SK-N-SH (cell line): ENCODE measurements at regions not wholly inside any gene's neighbourhood (a gene's known extent, or its start where the extent isn't known, plus 50 kb on each side); places are given as distances from the start of the nearest gene placed in this dataset.
A peak's percentile ranks its signal among the peaks of the same experiment; 100 is the strongest.

Experiments used
- CTCF ChIA-PET: fragments of 300-600, 350-600 bp; formaldehyde crosslinking; extraction: SDS; loops from one replicate; lab custom pipeline; 2021; lab: Yijun Ruan, JAX
- POLR2A ChIA-PET: fragments of 350-600 bp; sonication (Branson Sonifier 250); formaldehyde crosslinking; extraction: SDS; loops from one replicate; lab custom pipeline; 2020; ENCODE audit warnings: antibody characterized with exemption, inconsistent platforms; lab: Yijun Ruan, JAX
- DNase-seq: peaks from one replicate; pipeline ENCODE4 v3.0.0; 2012
- H2AFZ ChIP-seq: fragments of 200-600 bp; sonication (generic); 2 replicates; pipeline ENCODE4 v1.8.1; 2016; ENCODE audit warnings: antibody characterized with exemption, mild to moderate bottlenecking, low read depth
- H3F3A ChIP-seq: fragments of 200-600 bp; sonication (generic); replicated peaks from 2 replicates; pipeline ENCODE3; 2016; ENCODE audit warnings: antibody characterized with exemption, mild to moderate bottlenecking; ENCODE audit not compliant: insufficient read depth
- H3K27ac ChIP-seq, 2 experiments: fragments of 200-500 bp in 1 of 2; fragments of 200-600 bp in 1 of 2; sonication (Bioruptor generic) in 1 of 2; sonication (generic), shearing (Covaris generic) in 1 of 2; 2 replicates each; pipeline versions ENCODE4 v1.5.1 to v1.6.1; 2014 to 2016; ENCODE audit warnings: low read depth in 2 of 2, inconsistent platforms in 1 of 2, low read length in 1 of 2, mild to moderate bottlenecking in 1 of 2, mixed read lengths in 1 of 2
- H3K27me3 ChIP-seq: fragments of 200-600 bp; sonication (generic), shearing (Covaris generic); 2 replicates; pipeline ENCODE4 v1.6.1; 2016; ENCODE audit warnings: mixed run types; ENCODE audit not compliant: insufficient read depth
- H3K36me3 ChIP-seq, 2 experiments: fragments of 200-500 bp in 1 of 2; fragments of 200-600 bp in 1 of 2; sonication (Bioruptor generic) in 1 of 2; sonication (generic) in 1 of 2; replicated peaks in 1 of 2; 2 replicates each; pipeline versions ENCODE3 to v1.5.1; 2014 to 2016; ENCODE audit warnings: low read length in 1 of 2, mild to moderate bottlenecking in 1 of 2; ENCODE audit not compliant: insufficient read depth in 2 of 2, control insufficient read depth in 1 of 2
- H3K4me1 ChIP-seq, 2 experiments: fragments of 200-500 bp in 1 of 2; fragments of 200-600 bp in 1 of 2; sonication (Bioruptor generic) in 1 of 2; sonication (generic), shearing (Covaris generic) in 1 of 2; 2 replicates each; pipeline versions ENCODE4 v1.5.1 to v1.6.1; 2014 to 2016; ENCODE audit warnings: low read depth in 1 of 2, low read length in 1 of 2, mixed run types in 1 of 2; ENCODE audit not compliant: insufficient read depth in 2 of 2, control insufficient read depth in 1 of 2
- H3K4me2 ChIP-seq: fragments of 200-600 bp; sonication (generic), shearing (Covaris generic); 2 replicates; pipeline ENCODE4 v1.6.1; 2017; ENCODE audit warnings: mixed run types
- H3K4me3 ChIP-seq, 2 experiments: fragments of 200-500 bp in 1 of 2; fragments of 200-600 bp in 1 of 2; sonication (Bioruptor generic) in 1 of 2; sonication (generic), shearing (Covaris generic) in 1 of 2; 2 replicates each; pipeline versions ENCODE4 v1.5.1 to v1.8.1; 2014 to 2016; ENCODE audit warnings: low read depth in 2 of 2, inconsistent platforms in 1 of 2, low read length in 1 of 2, mild to moderate bottlenecking in 1 of 2, mixed read lengths in 1 of 2, moderate library complexity in 1 of 2
- H3K79me2 ChIP-seq: fragments of 200-600 bp; sonication (generic); 2 replicates; pipeline ENCODE4 v1.8.1; 2017; ENCODE audit warnings: mild to moderate bottlenecking; ENCODE audit not compliant: insufficient read depth
- H3K9ac ChIP-seq: fragments of 200-600 bp; sonication (generic); 2 replicates; pipeline ENCODE4 v1.6.1; 2017; ENCODE audit warnings: mixed run types
- H3K9me2 ChIP-seq: fragments of 200-600 bp; sonication (generic); 2 replicates; pipeline ENCODE4 v1.6.1; 2017; ENCODE audit warnings: mixed run types
- H3K9me3 ChIP-seq: fragments of 200-600 bp; sonication (generic); 2 replicates; pipeline ENCODE4 v1.6.1; 2017; ENCODE audit warnings: mixed run types, mild to moderate bottlenecking, moderate library complexity
- H4K20me1 ChIP-seq: fragments of 200-600 bp; sonication (generic); 2 replicates; pipeline ENCODE4 v1.6.1; 2017; ENCODE audit warnings: mild to moderate bottlenecking, mixed run types; ENCODE audit not compliant: insufficient read depth
- CHD2 ChIP-seq: fragments of 150-350 bp; IDR thresholded peaks from 2 replicates; pipeline ENCODE4 v1.6.1; 2018; ENCODE audit warnings: low read length; ENCODE audit not compliant: partially characterized antibody
- EZH2phosphoT487 ChIP-seq: fragments of 200-600 bp; sonication (generic); IDR thresholded peaks from 2 replicates; pipeline ENCODE4 v1.6.1; 2017; ENCODE audit warnings: low read depth, mixed run types, mild to moderate bottlenecking, antibody characterized with exemption, moderate library complexity, borderline replicate concordance
- FOXJ3 ChIP-seq: sonication (generic); formaldehyde crosslinking; IDR thresholded peaks from 2 replicates; pipeline ENCODE4 v1.5.1; 2020; ENCODE audit warnings: mild to moderate bottlenecking, missing genetic modification reagents
- FOXM1 ChIP-seq: IDR thresholded peaks from 2 replicates; pipeline ENCODE4 v1.4.0; 2012; ENCODE audit warnings: low read depth, mild to moderate bottlenecking
- GABPA ChIP-seq: IDR thresholded peaks from 2 replicates; pipeline ENCODE4 v1.4.0; 2012; ENCODE audit warnings: low read depth, mild to moderate bottlenecking
- IRF3 ChIP-seq: fragments of 150-350 bp; IDR thresholded peaks from 2 replicates; pipeline ENCODE4 v1.6.1; 2016; ENCODE audit warnings: mild to moderate bottlenecking, low read depth, low read length
- JUND ChIP-seq: IDR thresholded peaks from 2 replicates; pipeline ENCODE4 v1.4.0; 2012
- MEF2A ChIP-seq: IDR thresholded peaks from 2 replicates; pipeline ENCODE4 v1.4.0; 2012; ENCODE audit warnings: low read depth, borderline replicate concordance
- NFIC ChIP-seq: IDR thresholded peaks from 2 replicates; pipeline ENCODE4 v1.4.0; 2012; ENCODE audit warnings: borderline replicate concordance
- POLR2AphosphoS5 ChIP-seq: IDR thresholded peaks from 2 replicates; pipeline ENCODE4 v1.6.1; 2012; ENCODE audit warnings: low read depth, low read length
- RAD21 ChIP-seq: IDR thresholded peaks from 2 replicates; pipeline ENCODE4 v1.6.1; 2012; ENCODE audit warnings: mild to moderate bottlenecking, low read length
- RCOR1 ChIP-seq: fragments of 150-350 bp; IDR thresholded peaks from 2 replicates; pipeline ENCODE4 v1.6.1; 2017; ENCODE audit warnings: antibody characterized with exemption, low read length
- RFX5 ChIP-seq: IDR thresholded peaks from 2 replicates; pipeline ENCODE4 v1.6.1; 2012; ENCODE audit warnings: mild to moderate bottlenecking, improper control_type of control experiment, low read length
- RXRA ChIP-seq: IDR thresholded peaks from 2 replicates; pipeline ENCODE4 v1.4.0; 2012; ENCODE audit warnings: low read depth, mild to moderate bottlenecking, borderline replicate concordance
- SIN3A ChIP-seq: IDR thresholded peaks from 2 replicates; pipeline ENCODE4 v1.6.1; 2012; ENCODE audit warnings: low read depth, mild to moderate bottlenecking, low read length, moderate library complexity, borderline replicate concordance
- TAF1 ChIP-seq: IDR thresholded peaks from 2 replicates; pipeline ENCODE4 v1.6.1; 2012; ENCODE audit warnings: low read depth, mild to moderate bottlenecking, low read length, moderate library complexity, borderline replicate concordance
- TCF12 ChIP-seq: IDR thresholded peaks from 2 replicates; pipeline ENCODE4 v1.4.0; 2012
- TEAD4 ChIP-seq: IDR thresholded peaks from 2 replicates; pipeline ENCODE4 v1.4.0; 2012; ENCODE audit warnings: mild to moderate bottlenecking, borderline replicate concordance; ENCODE audit not compliant: insufficient read depth
- YY1 ChIP-seq: IDR thresholded peaks from 2 replicates; pipeline ENCODE4 v1.4.0; 2012; ENCODE audit warnings: low read depth, mild to moderate bottlenecking
- WGBS: methylation state at CpG from one replicate; pipeline ENCODE4 v1.1.6; 2017; ENCODE audit warnings: low lambda C conversion rate; 5-methylcytosine and 5-hydroxymethylcytosine counted together
- TF ChIP-seq, protein P1 (sequence below): IDR thresholded peaks from 2 replicates; pipeline ENCODE4 v1.4.0; 2012; ENCODE audit warnings: low read depth, borderline replicate concordance
- TF ChIP-seq, protein P2 (sequence below): IDR thresholded peaks from 2 replicates; pipeline ENCODE4; 2012
- TF ChIP-seq, protein P3 (sequence below): IDR thresholded peaks from 2 replicates; pipeline ENCODE4 v1.6.1; 2012; ENCODE audit warnings: mild to moderate bottlenecking, low read depth, low read length, moderate library complexity
- TF ChIP-seq, protein P4 (sequence below): fragments of 200-600 bp; sonication (generic); IDR thresholded peaks from 2 replicates; pipeline ENCODE4 v1.6.1; 2017; ENCODE audit warnings: antibody characterized with exemption, mild to moderate bottlenecking, moderate library complexity

GRCh38 chr10:21314906-21315644 lies 210.4 kb downstream of the SKIDA1 start:
- Histone ChIP-seq H3K9me3 (no peaks in the 10 kb centered on the region), H3K9ac (no peak overlapping the region)
- POLR2A ChIA-PET = no interaction called here
- TF ChIP-seq GABPA (no peak), POLR2AphosphoS5 (no peak), RCOR1 (no peak), JUND (peak; percentile 17; the same call in 1 of the 2 replicates), NFIC (no peak), MEF2A (no peak), IRF3 (no peak), EZH2phosphoT487 (no peak), CHD2 (no peak), TCF12 (peak; percentile 13; the same call in 1 of the 2 replicates), RAD21 (no peak), RXRA (no peak), FOXM1 (no peak), TAF1 (no peak), SIN3A (no peak), TEAD4 (no peak), FOXJ3 (CRISPR knock-in tag) (no peak), YY1 (no peak), RFX5 (no peak)
- TF ChIP-seq, protein P1, sequence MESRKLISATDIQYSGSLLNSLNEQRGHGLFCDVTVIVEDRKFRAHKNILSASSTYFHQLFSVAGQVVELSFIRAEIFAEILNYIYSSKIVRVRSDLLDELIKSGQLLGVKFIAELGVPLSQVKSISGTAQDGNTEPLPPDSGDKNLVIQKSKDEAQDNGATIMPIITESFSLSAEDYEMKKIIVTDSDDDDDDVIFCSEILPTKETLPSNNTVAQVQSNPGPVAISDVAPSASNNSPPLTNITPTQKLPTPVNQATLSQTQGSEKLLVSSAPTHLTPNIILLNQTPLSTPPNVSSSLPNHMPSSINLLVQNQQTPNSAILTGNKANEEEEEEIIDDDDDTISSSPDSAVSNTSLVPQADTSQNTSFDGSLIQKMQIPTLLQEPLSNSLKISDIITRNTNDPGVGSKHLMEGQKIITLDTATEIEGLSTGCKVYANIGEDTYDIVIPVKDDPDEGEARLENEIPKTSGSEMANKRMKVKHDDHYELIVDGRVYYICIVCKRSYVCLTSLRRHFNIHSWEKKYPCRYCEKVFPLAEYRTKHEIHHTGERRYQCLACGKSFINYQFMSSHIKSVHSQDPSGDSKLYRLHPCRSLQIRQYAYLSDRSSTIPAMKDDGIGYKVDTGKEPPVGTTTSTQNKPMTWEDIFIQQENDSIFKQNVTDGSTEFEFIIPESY = no peak
- TF ChIP-seq, protein P2, sequence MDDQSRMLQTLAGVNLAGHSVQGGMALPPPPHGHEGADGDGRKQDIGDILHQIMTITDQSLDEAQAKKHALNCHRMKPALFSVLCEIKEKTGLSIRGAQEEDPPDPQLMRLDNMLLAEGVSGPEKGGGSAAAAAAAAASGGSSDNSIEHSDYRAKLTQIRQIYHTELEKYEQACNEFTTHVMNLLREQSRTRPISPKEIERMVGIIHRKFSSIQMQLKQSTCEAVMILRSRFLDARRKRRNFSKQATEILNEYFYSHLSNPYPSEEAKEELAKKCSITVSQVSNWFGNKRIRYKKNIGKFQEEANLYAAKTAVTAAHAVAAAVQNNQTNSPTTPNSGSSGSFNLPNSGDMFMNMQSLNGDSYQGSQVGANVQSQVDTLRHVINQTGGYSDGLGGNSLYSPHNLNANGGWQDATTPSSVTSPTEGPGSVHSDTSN = peak; percentile 19; the same call in 1 of the 2 replicates
- TF ChIP-seq, protein P3, sequence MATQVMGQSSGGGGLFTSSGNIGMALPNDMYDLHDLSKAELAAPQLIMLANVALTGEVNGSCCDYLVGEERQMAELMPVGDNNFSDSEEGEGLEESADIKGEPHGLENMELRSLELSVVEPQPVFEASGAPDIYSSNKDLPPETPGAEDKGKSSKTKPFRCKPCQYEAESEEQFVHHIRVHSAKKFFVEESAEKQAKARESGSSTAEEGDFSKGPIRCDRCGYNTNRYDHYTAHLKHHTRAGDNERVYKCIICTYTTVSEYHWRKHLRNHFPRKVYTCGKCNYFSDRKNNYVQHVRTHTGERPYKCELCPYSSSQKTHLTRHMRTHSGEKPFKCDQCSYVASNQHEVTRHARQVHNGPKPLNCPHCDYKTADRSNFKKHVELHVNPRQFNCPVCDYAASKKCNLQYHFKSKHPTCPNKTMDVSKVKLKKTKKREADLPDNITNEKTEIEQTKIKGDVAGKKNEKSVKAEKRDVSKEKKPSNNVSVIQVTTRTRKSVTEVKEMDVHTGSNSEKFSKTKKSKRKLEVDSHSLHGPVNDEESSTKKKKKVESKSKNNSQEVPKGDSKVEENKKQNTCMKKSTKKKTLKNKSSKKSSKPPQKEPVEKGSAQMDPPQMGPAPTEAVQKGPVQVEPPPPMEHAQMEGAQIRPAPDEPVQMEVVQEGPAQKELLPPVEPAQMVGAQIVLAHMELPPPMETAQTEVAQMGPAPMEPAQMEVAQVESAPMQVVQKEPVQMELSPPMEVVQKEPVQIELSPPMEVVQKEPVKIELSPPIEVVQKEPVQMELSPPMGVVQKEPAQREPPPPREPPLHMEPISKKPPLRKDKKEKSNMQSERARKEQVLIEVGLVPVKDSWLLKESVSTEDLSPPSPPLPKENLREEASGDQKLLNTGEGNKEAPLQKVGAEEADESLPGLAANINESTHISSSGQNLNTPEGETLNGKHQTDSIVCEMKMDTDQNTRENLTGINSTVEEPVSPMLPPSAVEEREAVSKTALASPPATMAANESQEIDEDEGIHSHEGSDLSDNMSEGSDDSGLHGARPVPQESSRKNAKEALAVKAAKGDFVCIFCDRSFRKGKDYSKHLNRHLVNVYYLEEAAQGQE = no peak
- TF ChIP-seq, protein P4, sequence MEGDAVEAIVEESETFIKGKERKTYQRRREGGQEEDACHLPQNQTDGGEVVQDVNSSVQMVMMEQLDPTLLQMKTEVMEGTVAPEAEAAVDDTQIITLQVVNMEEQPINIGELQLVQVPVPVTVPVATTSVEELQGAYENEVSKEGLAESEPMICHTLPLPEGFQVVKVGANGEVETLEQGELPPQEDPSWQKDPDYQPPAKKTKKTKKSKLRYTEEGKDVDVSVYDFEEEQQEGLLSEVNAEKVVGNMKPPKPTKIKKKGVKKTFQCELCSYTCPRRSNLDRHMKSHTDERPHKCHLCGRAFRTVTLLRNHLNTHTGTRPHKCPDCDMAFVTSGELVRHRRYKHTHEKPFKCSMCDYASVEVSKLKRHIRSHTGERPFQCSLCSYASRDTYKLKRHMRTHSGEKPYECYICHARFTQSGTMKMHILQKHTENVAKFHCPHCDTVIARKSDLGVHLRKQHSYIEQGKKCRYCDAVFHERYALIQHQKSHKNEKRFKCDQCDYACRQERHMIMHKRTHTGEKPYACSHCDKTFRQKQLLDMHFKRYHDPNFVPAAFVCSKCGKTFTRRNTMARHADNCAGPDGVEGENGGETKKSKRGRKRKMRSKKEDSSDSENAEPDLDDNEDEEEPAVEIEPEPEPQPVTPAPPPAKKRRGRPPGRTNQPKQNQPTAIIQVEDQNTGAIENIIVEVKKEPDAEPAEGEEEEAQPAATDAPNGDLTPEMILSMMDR = no peak

More at GRCh38 chr10:21314906-21315644, 210.4 kb downstream of the SKIDA1 start:
- Histone ChIP-seq H4K20me1 (no peaks in the 10 kb centered on the region), H3K79me2 (no peaks in the 10 kb centered on the region), H3K27me3 (no peaks in the 10 kb centered on the region), H3F3A (peaks cover 23% of the 10 kb centered on the region), H3K4me1 (peaks cover 3 to 34% of the 10 kb centered on the region in 2 experiments; a peak in 2 of 4 replicates), H3K36me3 (no peaks in the 10 kb centered on the region), H3K27ac (no peak overlapping the region), H3K4me2 (peak overlapping the region; percentile 48), H2AFZ (peak overlapping the region; percentile 56), H3K4me3 (no peak overlapping the region), H3K9me2 (no peaks in the 10 kb centered on the region)
- no peak for DNase-seq
- CTCF ChIA-PET = no interaction called here
- 75% methylated on average over 11 of the region's 13 CpGs for WGBS
